Lower lobe of right lung (tissue), 2 donors: ENCODE measurements at regions not wholly inside any gene's neighbourhood (a gene's known extent, or its start where the extent isn't known, plus 50 kb on each side); places are given as distances from the start of the nearest gene placed in this dataset.
A peak's percentile ranks its signal among the peaks of the same experiment; 100 is the strongest.

Experiments
- ATAC-seq, 2 donors: fragments of 200-7000 bp; cut with Tn5 transposase; one replicate each; pipeline ENCODE4 v1.9.1; 2020 to 2022; ENCODE audit warnings: mild to moderate bottlenecking in 2 of 2, moderate library complexity in 2 of 2
- DNase-seq: peaks from one replicate; pipeline ENCODE4 v3.0.0-alpha.2; 2020
- H3K27ac ChIP-seq: fragments of 200-600 bp; one replicate; pipeline ENCODE4 v1.8.0; 2022
- H3K27me3 ChIP-seq: fragments of 200-600 bp; one replicate; pipeline ENCODE4 v1.8.0; 2022; ENCODE audit warnings: low read depth
- H3K36me3 ChIP-seq: fragments of 200-600 bp; one replicate; pipeline ENCODE4 v1.8.0; 2022; ENCODE audit warnings: mild to moderate bottlenecking
- H3K4me1 ChIP-seq: fragments of 200-600 bp; one replicate; pipeline ENCODE4 v1.8.0; 2022
- H3K4me3 ChIP-seq: fragments of 200-600 bp; one replicate; pipeline ENCODE4 v1.8.0; 2022; ENCODE audit warnings: mild to moderate bottlenecking
- H3K9me3 ChIP-seq: fragments of 200-600 bp; one replicate; pipeline ENCODE4 v1.8.0; 2022
- intact Hi-C: fragments of 100-400 bp; cut with DNase I; formaldehyde crosslinking; loops from one replicate; pipeline ENCODE4 v1.11.0; 2022
- TF ChIP-seq, protein P1 (sequence below): fragments of 200-600 bp; IDR thresholded peaks from one replicate; pipeline ENCODE4 v1.8.0; 2022; ENCODE audit warnings: antibody characterized with exemption, mild to moderate bottlenecking
- donor health status: DM: no; HTN: yes; CAD: no; lungs with severe emphysema.

DNA sequence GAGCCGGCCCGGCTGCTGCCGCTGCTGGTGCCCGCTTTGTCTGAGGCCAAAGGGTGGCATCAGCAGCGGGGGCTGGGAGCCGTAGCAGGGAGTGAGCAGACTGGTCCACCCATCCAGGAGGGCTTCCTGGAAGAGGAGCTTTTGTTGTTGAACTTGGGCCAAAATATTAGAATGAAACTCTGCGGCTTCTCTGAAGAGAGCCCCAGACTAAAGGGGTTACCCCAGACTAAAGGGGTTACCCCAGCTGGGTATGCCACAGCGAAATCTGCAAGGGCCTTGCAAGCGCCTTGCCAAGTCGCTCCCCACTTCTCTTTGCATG is 154.7 kb upstream of the ZMIZ1 start:
- peaks cover 12% of the 10 kb centered on the region for H3K4me1 ChIP-seq
- no peaks in the 10 kb centered on the region for H3K36me3 ChIP-seq
- ATAC-seq (peak in 1 of 2 donors; percentile 13), DNase-seq (no peak)
- TF ChIP-seq, protein P1, sequence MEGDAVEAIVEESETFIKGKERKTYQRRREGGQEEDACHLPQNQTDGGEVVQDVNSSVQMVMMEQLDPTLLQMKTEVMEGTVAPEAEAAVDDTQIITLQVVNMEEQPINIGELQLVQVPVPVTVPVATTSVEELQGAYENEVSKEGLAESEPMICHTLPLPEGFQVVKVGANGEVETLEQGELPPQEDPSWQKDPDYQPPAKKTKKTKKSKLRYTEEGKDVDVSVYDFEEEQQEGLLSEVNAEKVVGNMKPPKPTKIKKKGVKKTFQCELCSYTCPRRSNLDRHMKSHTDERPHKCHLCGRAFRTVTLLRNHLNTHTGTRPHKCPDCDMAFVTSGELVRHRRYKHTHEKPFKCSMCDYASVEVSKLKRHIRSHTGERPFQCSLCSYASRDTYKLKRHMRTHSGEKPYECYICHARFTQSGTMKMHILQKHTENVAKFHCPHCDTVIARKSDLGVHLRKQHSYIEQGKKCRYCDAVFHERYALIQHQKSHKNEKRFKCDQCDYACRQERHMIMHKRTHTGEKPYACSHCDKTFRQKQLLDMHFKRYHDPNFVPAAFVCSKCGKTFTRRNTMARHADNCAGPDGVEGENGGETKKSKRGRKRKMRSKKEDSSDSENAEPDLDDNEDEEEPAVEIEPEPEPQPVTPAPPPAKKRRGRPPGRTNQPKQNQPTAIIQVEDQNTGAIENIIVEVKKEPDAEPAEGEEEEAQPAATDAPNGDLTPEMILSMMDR: no peak
- no peaks in the 10 kb centered on the region for H3K9me3 ChIP-seq
- no peaks in the 10 kb centered on the region for H3K27me3 ChIP-seq
- H3K27ac ChIP-seq: no peak overlapping the region
- intact Hi-C loops: no loop called here
- no peak overlapping the region for H3K4me3 ChIP-seq

DNA sequence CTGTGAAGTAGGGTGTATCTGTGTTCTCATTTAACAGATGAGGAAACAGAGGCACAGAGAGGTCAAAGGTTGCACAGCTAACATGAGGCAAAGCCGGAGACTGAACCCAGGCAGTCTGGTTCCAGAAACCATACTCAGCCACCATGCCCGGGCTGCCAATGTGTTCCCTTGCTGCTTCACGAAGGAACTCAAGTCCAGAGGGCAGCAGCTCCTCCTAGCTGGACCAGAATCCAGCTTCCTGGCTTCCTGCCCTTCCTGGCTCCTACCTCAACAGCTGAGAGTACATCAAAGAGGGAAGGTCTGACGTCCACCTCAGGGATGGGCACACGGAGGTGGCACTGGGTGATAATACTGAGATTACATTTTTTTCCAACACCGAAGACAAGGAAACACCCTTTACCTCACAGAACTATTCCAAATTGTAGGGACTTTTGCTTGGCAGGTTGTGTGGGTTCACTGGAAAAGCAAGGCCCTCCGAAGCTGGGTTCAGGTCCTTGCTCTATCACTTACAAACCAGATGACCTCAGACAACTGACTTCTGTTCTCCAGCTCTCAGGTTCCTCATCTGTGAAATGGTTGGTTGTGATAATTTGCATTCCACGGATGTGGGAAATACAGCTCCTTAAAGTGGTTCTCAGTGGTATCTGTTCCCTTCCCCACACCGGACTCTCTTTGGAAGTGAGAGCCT is 154.1 kb upstream of the ZMIZ1 start:
- TF ChIP-seq, protein P1: no peak
- Histone ChIP-seq H3K9me3 (no peaks in the 10 kb centered on the region), H3K27me3 (no peaks in the 10 kb centered on the region), H3K4me3 (no peak overlapping the region), H3K36me3 (no peaks in the 10 kb centered on the region), H3K27ac (no peak overlapping the region), H3K4me1 (peaks cover 12% of the 10 kb centered on the region)
- no peak for DNase-seq
- intact Hi-C loops: no loop called here
- ATAC-seq: no peak

DNA sequence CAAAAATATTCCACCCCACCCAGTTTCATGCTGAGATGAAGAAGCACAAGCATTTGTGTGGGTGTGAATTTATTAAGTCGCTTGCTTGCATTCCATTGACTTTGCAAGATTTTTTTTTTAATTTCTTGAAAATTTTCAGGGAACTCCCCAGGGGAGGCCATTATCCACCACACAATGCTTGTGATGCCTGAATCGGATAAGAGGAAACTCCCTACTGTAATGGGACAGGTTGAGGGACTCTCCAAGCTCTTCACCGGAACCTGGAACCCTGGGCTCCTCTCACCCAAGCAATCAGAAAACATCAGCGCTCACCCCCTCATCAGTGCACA is 153.6 kb upstream of the ZMIZ1 start:
- H3K9me3 ChIP-seq: no peaks in the 10 kb centered on the region
- no peak overlapping the region for H3K4me3 ChIP-seq
- DNase-seq (no peak), ATAC-seq (no peak)
- no peak overlapping the region for H3K27ac ChIP-seq
- peaks cover 12% of the 10 kb centered on the region for H3K4me1 ChIP-seq
- no peaks in the 10 kb centered on the region for H3K36me3 ChIP-seq
- intact Hi-C loops: no loop called here
- TF ChIP-seq, protein P1: no peak
- H3K27me3 ChIP-seq: no peaks in the 10 kb centered on the region

DNA sequence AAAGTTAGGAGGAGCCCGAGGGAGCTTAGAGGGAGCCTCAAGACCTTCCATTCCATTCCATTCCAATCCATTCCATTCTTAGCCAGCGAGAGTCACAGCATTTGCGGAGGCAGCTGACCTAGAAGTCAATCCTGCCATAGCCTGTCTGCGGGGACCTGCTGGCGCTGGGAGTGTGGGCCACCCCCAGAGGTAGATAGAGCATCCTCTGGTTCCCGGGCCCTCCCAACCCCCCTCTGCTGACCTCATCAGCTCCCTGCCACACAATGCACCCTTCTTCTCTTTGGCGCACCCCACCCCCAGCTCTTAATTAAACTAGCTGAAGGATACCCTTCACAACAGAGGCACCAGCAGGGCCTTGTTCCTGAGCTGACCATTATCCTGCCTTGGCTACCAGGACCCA is 152.5 kb upstream of the ZMIZ1 start:
- H3K27ac ChIP-seq: no peak overlapping the region
- H3K9me3 ChIP-seq: no peaks in the 10 kb centered on the region
- H3K4me1 ChIP-seq: peaks cover 12% of the 10 kb centered on the region
- TF ChIP-seq, protein P1: no peak
- no peak overlapping the region for H3K4me3 ChIP-seq
- H3K27me3 ChIP-seq: no peaks in the 10 kb centered on the region
- DNase-seq: no peak
- intact Hi-C loops: no loop called here
- no peaks in the 10 kb centered on the region for H3K36me3 ChIP-seq
- ATAC-seq: no peak

DNA sequence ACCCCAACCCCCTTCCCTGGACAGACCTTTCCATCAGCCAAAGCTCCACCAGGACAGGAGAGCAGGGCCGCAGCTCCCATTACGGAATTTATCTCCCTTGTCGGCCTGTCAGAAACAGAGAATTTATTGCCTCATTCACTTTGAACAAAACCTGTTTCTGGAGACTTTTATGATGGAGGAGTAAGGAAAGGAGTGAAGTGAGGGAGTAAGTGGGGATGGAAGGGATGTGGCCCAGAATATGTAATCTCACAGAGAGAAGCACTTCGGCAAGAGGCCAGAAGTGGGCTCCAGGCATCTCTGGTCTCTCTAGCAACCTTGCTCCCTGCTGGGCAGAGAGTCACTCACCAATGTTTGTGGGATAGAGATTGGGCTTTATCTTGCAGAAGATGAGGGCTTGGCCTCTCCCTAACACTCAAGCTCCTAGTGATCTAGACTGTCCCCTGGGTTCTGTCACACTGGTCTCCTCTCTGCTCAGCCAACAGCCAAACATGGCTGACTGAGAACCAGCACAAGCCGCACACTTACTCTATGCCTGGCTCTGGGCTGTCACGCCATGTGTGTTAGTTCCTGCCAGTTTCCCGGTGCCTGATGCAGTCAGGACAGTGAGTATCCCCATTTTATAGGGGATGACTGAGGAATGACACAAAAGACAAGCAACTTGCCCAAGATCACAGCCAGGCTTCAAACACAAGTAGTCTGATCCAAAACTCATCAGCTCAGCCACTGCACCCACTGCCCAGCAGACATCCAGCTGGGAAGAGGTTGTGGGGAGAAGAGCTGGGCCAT is 149.4 kb upstream of the ZMIZ1 start:
- TF ChIP-seq, protein P1: no peak
- intact Hi-C loops: no loop called here
- Histone ChIP-seq H3K36me3 (no peaks in the 10 kb centered on the region), H3K4me3 (no peak overlapping the region), H3K27me3 (no peaks in the 10 kb centered on the region), H3K4me1 (peaks cover under 1% of the 10 kb centered on the region), H3K27ac (no peak overlapping the region), H3K9me3 (no peaks in the 10 kb centered on the region)
- DNase-seq (no peak), ATAC-seq (no peak)
